ENCODE measurements at regions not wholly inside any gene's neighbourhood (a gene's known extent, or its start where the extent isn't known, plus 50 kb on each side); places are given as distances from the start of the nearest gene placed in this dataset.

DNA sequence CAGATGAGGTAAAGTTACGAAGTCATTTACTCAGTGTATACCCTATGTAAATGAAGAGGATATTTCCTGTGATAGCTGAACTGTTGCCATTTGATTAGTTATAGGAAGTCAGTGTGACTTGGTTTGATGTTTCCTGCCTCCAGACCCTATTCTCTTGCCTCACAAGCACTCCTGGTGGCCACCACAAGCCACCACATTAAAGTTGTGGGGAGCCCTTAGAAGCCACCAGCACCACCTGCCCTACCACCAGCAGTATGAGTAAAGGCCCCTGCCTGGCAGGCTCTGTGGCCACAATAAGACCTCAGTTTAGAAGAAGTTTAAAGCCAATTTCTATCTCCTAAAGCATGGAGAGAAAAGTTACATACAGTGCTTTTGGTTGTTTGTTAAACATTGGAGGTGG lies 189.7 kb downstream of the DDX3Y start:
- TF ChIP-seq ATF3 (IDR thresholded peaks at IDR 0.05) (no peak), YY1 (IDR thresholded peaks at IDR 0.05; ENCODE audit: extremely low read depth, insufficient replicate concordance, low read depth, low read length) (no peak), RAD21 (IDR thresholded peaks at IDR 0.05; ENCODE audit: low read depth) (no peak), CEBPB (IDR thresholded peaks at IDR 0.05; ENCODE audit: low read depth) (no peak), EZH2phosphoT487 (IDR thresholded peaks at IDR 0.05; ENCODE audit: borderline replicate concordance) (no peak), EZH2 (IDR thresholded peaks at IDR 0.05) (no peak), POLR2A (IDR thresholded peaks at IDR 0.05; ENCODE audit: borderline replicate concordance, extremely low read depth, insufficient read depth, insufficient read length) (no peak), EGR1 (IDR thresholded peaks at IDR 0.05; ENCODE audit: low read depth) (no peak)
- TF ChIP-seq, protein P1, sequence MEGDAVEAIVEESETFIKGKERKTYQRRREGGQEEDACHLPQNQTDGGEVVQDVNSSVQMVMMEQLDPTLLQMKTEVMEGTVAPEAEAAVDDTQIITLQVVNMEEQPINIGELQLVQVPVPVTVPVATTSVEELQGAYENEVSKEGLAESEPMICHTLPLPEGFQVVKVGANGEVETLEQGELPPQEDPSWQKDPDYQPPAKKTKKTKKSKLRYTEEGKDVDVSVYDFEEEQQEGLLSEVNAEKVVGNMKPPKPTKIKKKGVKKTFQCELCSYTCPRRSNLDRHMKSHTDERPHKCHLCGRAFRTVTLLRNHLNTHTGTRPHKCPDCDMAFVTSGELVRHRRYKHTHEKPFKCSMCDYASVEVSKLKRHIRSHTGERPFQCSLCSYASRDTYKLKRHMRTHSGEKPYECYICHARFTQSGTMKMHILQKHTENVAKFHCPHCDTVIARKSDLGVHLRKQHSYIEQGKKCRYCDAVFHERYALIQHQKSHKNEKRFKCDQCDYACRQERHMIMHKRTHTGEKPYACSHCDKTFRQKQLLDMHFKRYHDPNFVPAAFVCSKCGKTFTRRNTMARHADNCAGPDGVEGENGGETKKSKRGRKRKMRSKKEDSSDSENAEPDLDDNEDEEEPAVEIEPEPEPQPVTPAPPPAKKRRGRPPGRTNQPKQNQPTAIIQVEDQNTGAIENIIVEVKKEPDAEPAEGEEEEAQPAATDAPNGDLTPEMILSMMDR (IDR thresholded peaks at IDR 0.05 in 2 of 3, conservative IDR thresholded peaks at IDR 0.05 in 1 of 3; ENCODE audit: borderline replicate concordance in 1 of 3, insufficient read depth in 1 of 3, low read depth in 2 of 3, low read length in 2 of 3), result no peak
- TF ChIP-seq, protein P2, sequence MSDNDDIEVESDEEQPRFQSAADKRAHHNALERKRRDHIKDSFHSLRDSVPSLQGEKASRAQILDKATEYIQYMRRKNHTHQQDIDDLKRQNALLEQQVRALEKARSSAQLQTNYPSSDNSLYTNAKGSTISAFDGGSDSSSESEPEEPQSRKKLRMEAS (IDR thresholded peaks at IDR 0.05), result no peak

Data from HCT116 (cell line).